22Rv1 (cell line): ENCODE measurements at regions not wholly inside any gene's neighbourhood (a gene's known extent, or its start where the extent isn't known, plus 50 kb on each side); places are given as distances from the start of the nearest gene placed in this dataset.

Experiments used
- CTCF ChIP-seq: fragments of 450-650 bp; IDR thresholded peaks from 2 replicates; pipeline ENCODE4 v1.5.1; 2017; ENCODE audit warnings: mild to moderate bottlenecking
- ZFX ChIP-seq: fragments of 450-650 bp; IDR thresholded peaks from 2 replicates; pipeline ENCODE4 v1.6.1; 2017; ENCODE audit warnings: antibody characterized with exemption, borderline replicate concordance

GRCh38 chr12:91379051-91379775, 196.6 kb upstream of the DCN start:
- TF ChIP-seq CTCF (no peak), ZFX (no peak)
